Skeletal muscle satellite cell (primary cell): ENCODE measurements at regions not wholly inside any gene's neighbourhood (a gene's known extent, or its start where the extent isn't known, plus 50 kb on each side); places are given as distances from the start of the nearest gene placed in this dataset.

ENCODE experiments used
- H3K27me3 ChIP-seq: 2 replicates; pipeline ENCODE4 v1.7.0; 2013; ENCODE audit warnings: low read length; ENCODE audit not compliant: control insufficient read depth, insufficient read depth
- H3K36me3 ChIP-seq: 2 replicates; pipeline ENCODE4 v1.7.0; 2013; ENCODE audit warnings: mild to moderate bottlenecking, control low read depth, low read length; ENCODE audit not compliant: insufficient read depth
- H3K4me1 ChIP-seq: 2 replicates; pipeline ENCODE4 v1.7.0; 2013; ENCODE audit warnings: low read length; ENCODE audit not compliant: control insufficient read depth, insufficient read depth
- H3K4me2 ChIP-seq: 2 replicates; pipeline ENCODE4 v1.7.0; 2013; ENCODE audit warnings: mild to moderate bottlenecking, low read length
- H3K4me3 ChIP-seq: 2 replicates; pipeline ENCODE4 v1.7.0; 2013; ENCODE audit warnings: low read length
- H3K9ac ChIP-seq: 2 replicates; pipeline ENCODE4 v1.7.0; 2013; ENCODE audit warnings: mild to moderate bottlenecking, low read depth, low read length, moderate library complexity
- H3K9me3 ChIP-seq: replicated peaks from 2 replicates; pipeline ENCODE4 v1.7.0; 2013; ENCODE audit warnings: mild to moderate bottlenecking, control low read depth, low read length

- H3K36me3 ChIP-seq = no peaks in the 10 kb centered on the region
- H3K4me1 ChIP-seq = peaks cover 10% of the 10 kb centered on the region
- no peaks in the 10 kb centered on the region for H3K9me3 ChIP-seq
- H3K4me3 ChIP-seq = no peak overlapping the region
- no peak overlapping the region for H3K9ac ChIP-seq
- no peak overlapping the region for H3K4me2 ChIP-seq
- H3K27me3 ChIP-seq = no peaks in the 10 kb centered on the region
These were observed 384.3 kb downstream of the CD83 start for GRCh38 chr6:14501914-14502313.

- no peak overlapping the region for H3K4me2 ChIP-seq
- no peak overlapping the region for H3K9ac ChIP-seq
- H3K27me3 ChIP-seq = no peaks in the 10 kb centered on the region
- H3K36me3 ChIP-seq = no peaks in the 10 kb centered on the region
- H3K9me3 ChIP-seq = no peaks in the 10 kb centered on the region
- no peak overlapping the region for H3K4me3 ChIP-seq
- peaks cover 10% of the 10 kb centered on the region for H3K4me1 ChIP-seq
These were observed 385.0 kb downstream of the CD83 start for GRCh38 chr6:14502551-14502950.

DNA sequence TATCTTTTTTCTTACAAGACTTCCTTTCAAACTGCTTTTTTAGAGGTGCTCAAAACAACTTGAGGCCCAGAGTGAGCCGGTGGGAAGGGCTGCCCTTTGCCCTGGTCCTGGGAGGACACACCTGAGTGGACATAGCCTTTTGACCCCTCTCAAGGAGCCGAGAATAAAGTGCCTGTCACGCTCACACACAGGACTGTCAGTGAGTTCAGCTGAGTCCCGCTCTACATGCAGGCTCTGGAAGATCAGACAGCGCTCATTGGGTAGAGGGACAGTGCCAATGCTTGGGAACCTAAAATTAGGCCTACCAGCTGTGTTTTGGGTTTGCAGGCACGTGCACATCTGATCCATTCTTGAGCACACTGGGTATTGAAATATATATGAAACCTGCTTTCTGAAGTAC, 387.8 kb downstream of the CD83 start:
- no peaks in the 10 kb centered on the region for H3K4me1 ChIP-seq
- no peak overlapping the region for H3K9ac ChIP-seq
- H3K36me3 ChIP-seq = no peaks in the 10 kb centered on the region
- no peak overlapping the region for H3K4me2 ChIP-seq
- H3K27me3 ChIP-seq = no peaks in the 10 kb centered on the region
- no peak overlapping the region for H3K4me3 ChIP-seq
- no peaks in the 10 kb centered on the region for H3K9me3 ChIP-seq

DNA sequence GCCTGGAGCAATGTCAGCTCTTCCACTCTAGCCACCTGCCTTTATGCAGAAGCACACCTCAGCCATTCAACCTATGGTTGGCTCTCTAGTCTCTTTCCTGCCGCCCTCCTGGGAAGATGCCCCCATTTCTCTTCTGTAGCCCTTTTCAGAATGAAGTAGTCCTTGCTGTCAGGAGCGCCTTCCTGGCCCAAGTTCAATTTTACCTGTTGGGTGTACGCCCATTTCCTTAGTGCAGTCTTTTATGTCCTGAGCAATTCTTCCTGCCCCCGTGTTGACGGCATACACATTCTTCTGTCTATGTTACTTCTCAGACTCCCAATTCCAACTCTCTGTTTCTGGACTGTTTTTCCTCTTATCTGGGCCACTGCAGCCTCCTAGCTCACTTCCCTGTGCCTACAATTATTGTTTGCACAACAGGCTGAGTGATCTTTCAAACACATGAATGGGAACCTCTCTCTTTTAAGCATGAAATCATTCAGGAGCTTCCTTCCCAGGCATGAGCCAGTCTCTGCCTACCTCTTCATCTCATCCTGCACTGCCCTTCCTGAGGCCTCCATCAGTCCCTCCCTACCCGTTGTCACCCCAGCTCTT, 389.2 kb downstream of the CD83 start:
- no peaks in the 10 kb centered on the region for H3K36me3 ChIP-seq
- no peak overlapping the region for H3K9ac ChIP-seq
- H3K27me3 ChIP-seq = no peaks in the 10 kb centered on the region
- H3K4me2 ChIP-seq = no peak overlapping the region
- H3K4me3 ChIP-seq = no peak overlapping the region
- no peaks in the 10 kb centered on the region for H3K9me3 ChIP-seq
- H3K4me1 ChIP-seq = no peaks in the 10 kb centered on the region

DNA sequence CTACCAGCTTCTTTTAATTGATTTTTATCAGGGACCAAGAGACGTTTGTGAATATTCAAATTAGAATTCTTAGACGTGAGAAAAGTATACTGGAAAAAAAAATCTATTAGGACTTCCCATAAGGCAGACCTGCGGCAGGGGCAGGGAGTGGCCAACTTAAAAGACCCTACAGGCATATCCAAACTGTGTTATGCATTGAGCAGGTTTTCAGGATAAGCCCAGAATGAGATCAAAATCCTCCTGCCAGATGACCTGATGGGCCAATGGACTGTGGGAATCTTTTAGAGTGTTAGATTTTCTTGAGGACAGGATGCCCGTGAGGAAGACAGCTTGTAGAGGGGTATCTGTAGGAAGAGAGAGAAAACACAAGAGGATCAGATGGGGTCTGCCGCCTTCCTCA, 391.5 kb downstream of the CD83 start:
- Histone ChIP-seq H3K4me2 (no peak overlapping the region), H3K27me3 (peaks cover 3% of the 10 kb centered on the region), H3K9ac (no peak overlapping the region), H3K4me3 (no peak overlapping the region), H3K36me3 (no peaks in the 10 kb centered on the region), H3K9me3 (no peaks in the 10 kb centered on the region), H3K4me1 (no peaks in the 10 kb centered on the region)

- Histone ChIP-seq H3K4me3 (no peak overlapping the region), H3K9ac (no peak overlapping the region), H3K4me2 (no peak overlapping the region), H3K4me1 (no peaks in the 10 kb centered on the region), H3K9me3 (no peaks in the 10 kb centered on the region), H3K36me3 (no peaks in the 10 kb centered on the region), H3K27me3 (peaks cover 3% of the 10 kb centered on the region)
These were observed 392.5 kb downstream of the CD83 start for GRCh38 chr6:14510038-14510437.

DNA sequence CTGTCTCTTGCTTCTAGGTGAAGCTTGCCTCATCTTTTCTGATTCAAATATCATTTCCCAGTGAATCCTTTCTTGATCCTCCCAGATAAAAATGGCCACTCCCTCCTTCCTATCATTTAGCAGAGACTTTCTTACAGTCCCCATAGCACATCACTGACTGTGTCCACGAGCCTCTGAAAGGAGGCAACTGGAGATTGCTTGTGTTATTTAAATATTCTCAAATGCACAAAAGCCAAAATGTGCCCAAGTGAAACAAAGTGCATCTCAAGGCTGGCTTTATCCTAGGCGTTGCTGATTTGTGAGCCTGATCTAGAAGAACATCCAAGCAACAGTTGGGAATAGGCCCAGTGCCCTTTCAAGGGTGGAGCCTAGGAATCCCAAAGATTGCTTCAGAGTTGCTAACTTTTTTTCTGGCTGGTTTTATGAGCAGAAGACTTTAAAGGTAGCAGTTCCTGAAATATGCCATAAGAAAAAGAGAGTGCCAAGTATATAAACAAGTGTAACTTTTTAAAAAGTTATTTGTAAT, 393.6 kb downstream of the CD83 start:
- H3K9me3 ChIP-seq = no peaks in the 10 kb centered on the region
- no peaks in the 10 kb centered on the region for H3K36me3 ChIP-seq
- H3K4me1 ChIP-seq = no peaks in the 10 kb centered on the region
- H3K4me2 ChIP-seq = no peak overlapping the region
- no peak overlapping the region for H3K9ac ChIP-seq
- H3K27me3 ChIP-seq = peaks cover 3% of the 10 kb centered on the region
- H3K4me3 ChIP-seq = no peak overlapping the region

- no peaks in the 10 kb centered on the region for H3K9me3 ChIP-seq
- no peak overlapping the region for H3K4me3 ChIP-seq
- H3K9ac ChIP-seq = no peak overlapping the region
- H3K36me3 ChIP-seq = no peaks in the 10 kb centered on the region
- no peak overlapping the region for H3K4me2 ChIP-seq
- peaks cover 3% of the 10 kb centered on the region for H3K27me3 ChIP-seq
- no peaks in the 10 kb centered on the region for H3K4me1 ChIP-seq
These were observed 394.7 kb downstream of the CD83 start for GRCh38 chr6:14512246-14512645.

DNA sequence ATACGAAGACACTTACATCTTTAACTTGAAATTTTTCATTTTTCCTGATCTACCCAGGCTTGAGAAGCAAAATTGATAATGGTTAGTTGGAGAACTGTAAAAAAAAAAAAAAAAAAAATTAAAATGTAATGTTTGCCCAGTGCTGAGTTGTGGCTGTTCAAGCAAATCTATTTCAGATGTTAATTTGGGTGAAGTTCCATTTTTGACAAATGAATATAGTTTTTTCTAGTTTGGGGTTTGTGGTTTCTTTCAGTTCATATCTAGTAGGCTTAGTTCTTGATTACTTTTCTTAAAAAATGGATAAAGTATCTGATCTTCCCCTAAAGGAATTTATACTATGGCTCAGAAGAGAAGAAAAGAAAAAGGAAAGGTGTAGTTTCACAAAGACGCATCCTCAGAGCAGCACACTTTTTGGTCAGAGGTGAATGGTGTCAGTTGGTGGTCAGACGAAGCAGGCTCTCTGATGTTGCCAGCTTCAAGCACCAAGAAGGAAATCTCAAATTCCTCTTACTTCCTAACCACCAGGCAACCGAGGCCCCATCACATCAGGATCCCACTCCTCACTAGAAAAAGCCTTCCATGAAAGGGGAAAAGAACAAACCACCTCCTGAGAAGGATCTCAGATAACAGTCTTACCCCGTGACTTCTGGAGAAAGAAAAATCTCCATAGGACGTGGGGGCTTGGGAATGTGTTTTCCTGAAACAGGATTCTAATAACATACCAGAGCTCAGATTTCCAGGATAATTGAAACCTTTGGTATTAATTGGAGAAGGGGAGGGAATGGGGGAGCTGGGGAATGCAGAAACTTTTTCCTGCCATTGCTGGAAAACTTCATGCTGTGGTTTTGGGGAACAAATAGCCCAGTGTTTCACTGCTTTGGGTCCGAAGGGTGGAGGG, 396.2 kb downstream of the CD83 start:
- Histone ChIP-seq H3K27me3 (peaks cover 3% of the 10 kb centered on the region), H3K36me3 (no peaks in the 10 kb centered on the region), H3K9ac (no peak overlapping the region), H3K4me2 (no peak overlapping the region), H3K4me1 (no peaks in the 10 kb centered on the region), H3K9me3 (no peaks in the 10 kb centered on the region), H3K4me3 (no peak overlapping the region)

DNA sequence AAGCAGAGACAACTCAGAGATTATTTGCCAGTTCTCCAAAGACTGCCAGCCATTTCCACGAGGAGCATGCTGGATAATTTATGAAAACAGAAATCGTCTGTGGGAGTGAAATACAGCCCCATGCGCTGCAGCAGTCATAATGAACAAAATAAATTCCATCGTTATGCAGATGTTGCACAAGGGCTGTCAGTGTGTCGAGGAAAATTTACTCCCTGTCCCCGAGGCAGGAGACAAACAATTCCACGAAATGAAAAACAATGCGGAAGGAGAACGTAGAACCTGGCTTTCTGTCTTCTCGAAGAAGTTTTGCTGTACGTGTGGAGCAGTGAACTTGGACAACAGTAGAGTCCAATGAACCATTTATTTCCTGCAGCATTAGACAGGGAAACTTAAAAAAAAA, 399.4 kb downstream of the CD83 start:
- Histone ChIP-seq H3K27me3 (peaks cover 3% of the 10 kb centered on the region), H3K9me3 (no peaks in the 10 kb centered on the region), H3K4me3 (no peak overlapping the region), H3K36me3 (no peaks in the 10 kb centered on the region), H3K4me1 (no peaks in the 10 kb centered on the region), H3K4me2 (no peak overlapping the region), H3K9ac (no peak overlapping the region)

DNA sequence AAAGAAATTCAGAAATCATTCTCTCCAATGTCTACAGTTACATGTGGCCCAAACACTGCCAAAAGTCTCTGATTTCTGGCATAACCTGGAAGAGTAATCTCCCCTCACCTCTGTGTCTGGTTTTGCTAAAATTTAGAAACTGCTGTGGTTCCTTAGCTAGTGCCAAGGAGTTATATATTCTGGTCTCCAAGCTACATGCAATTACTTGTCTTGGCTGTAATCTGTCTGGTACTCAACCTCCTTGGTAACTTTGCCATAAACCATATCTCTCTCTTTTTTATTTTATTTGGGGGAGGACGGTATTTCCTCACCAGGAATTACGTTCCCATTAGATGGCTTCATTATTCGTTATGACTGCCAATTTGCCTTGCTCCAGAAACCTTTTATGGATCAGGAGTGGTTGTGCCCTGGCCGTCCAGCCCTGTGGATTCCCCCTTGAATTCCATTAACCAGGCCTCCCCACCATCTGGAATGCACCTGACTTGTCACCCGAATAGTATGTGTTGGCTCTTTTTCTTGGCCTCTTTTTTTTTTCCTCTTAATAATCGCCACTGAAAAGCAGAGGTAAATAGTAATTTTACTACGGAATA, 400.0 kb downstream of the CD83 start:
- Histone ChIP-seq H3K9ac (no peak overlapping the region), H3K4me3 (no peak overlapping the region), H3K36me3 (no peaks in the 10 kb centered on the region), H3K4me1 (no peaks in the 10 kb centered on the region), H3K9me3 (no peaks in the 10 kb centered on the region), H3K27me3 (no peaks in the 10 kb centered on the region), H3K4me2 (no peak overlapping the region)
